Fibroblast of lung (primary cell): ENCODE measurements at regions not wholly inside any gene's neighbourhood (a gene's known extent, or its start where the extent isn't known, plus 50 kb on each side); places are given as distances from the start of the nearest gene placed in this dataset.
A peak's percentile ranks its signal among the peaks of the same experiment; 100 is the strongest.

Experiments
- DNase-seq, 2 donors: peaks; one replicate each; pipeline versions ENCODE4 v3.0.0 to v3.0.0-alpha.2; 2010; ENCODE audit warnings: low read depth in 2 of 2
- H2AFZ ChIP-seq: 2 replicates; pipeline ENCODE4 v1.5.1; 2012; ENCODE audit warnings: low read length, control low read depth, inconsistent platforms
- H3K27ac ChIP-seq: 2 replicates; pipeline ENCODE4 v1.5.1; 2011; ENCODE audit warnings: low read length, control low read depth; ENCODE audit not compliant: insufficient read depth
- H3K27me3 ChIP-seq: 2 replicates; pipeline ENCODE4 v1.5.1; 2011; ENCODE audit warnings: mild to moderate bottlenecking, low read length; ENCODE audit not compliant: control insufficient read depth, insufficient read depth
- H3K36me3 ChIP-seq: 2 replicates; pipeline ENCODE4 v1.5.1; 2011; ENCODE audit warnings: low read length; ENCODE audit not compliant: control insufficient read depth, insufficient read depth
- H3K4me1 ChIP-seq: 2 replicates; pipeline ENCODE4 v1.5.1; 2011; ENCODE audit warnings: low read length; ENCODE audit not compliant: control insufficient read depth, insufficient read depth; ENCODE audit errors: extremely low read depth
- H3K4me2 ChIP-seq: 2 replicates; pipeline ENCODE4 v1.5.1; 2011; ENCODE audit warnings: low read length, control low read depth; ENCODE audit not compliant: insufficient read depth; ENCODE audit errors: extremely low read depth
- H3K4me3 ChIP-seq, 4 experiments: fragments of 200-600 bp in 1 of 4; sonication (generic) in 1 of 4; replicated peaks in 1 of 4; 2 replicates each; pipeline ENCODE4 v1.5.1; 2011 to 2016; ENCODE audit warnings: low read length in 4 of 4, low read depth in 3 of 4, mild to moderate bottlenecking in 3 of 4, control low read depth in 2 of 4, inconsistent platforms in 1 of 4, mixed read lengths in 1 of 4; ENCODE audit not compliant: insufficient read depth in 1 of 4; ENCODE audit errors: control extremely low read depth in 1 of 4
- H3K79me2 ChIP-seq: 2 replicates; pipeline ENCODE4 v1.5.1; 2012; ENCODE audit warnings: mild to moderate bottlenecking, low read length, inconsistent platforms; ENCODE audit not compliant: control insufficient read depth, insufficient read depth
- H3K9ac ChIP-seq: 2 replicates; pipeline ENCODE4 v1.5.1; 2011; ENCODE audit warnings: mild to moderate bottlenecking, low read length, control low read depth; ENCODE audit not compliant: insufficient read depth
- H3K9me3 ChIP-seq: 2 replicates; pipeline ENCODE4 v1.5.1; 2012; ENCODE audit warnings: low read depth, low read length; ENCODE audit not compliant: control insufficient read depth, insufficient read depth
- H4K20me1 ChIP-seq: 2 replicates; pipeline ENCODE4 v1.5.1; 2011; ENCODE audit warnings: low read length; ENCODE audit not compliant: control insufficient read depth, insufficient read depth; ENCODE audit errors: extremely low read depth
- EZH2 ChIP-seq: IDR thresholded peaks from 2 replicates; pipeline ENCODE4 v1.5.1; 2012; ENCODE audit warnings: low read length, control low read depth, mild to moderate bottlenecking; ENCODE audit errors: missing control alignments
- TF ChIP-seq, protein P1 (sequence below), 2 donors: IDR thresholded peaks in 1 of 2; conservative IDR thresholded peaks in 1 of 2; 1 replicate in 1 of 2; 2 replicates in 1 of 2; pipeline ENCODE4 v1.5.1; 2011 to 2012; ENCODE audit warnings: low read length in 2 of 2, control low read depth in 1 of 2, inconsistent platforms in 1 of 2, low read depth in 1 of 2, mild to moderate bottlenecking in 1 of 2

DNA sequence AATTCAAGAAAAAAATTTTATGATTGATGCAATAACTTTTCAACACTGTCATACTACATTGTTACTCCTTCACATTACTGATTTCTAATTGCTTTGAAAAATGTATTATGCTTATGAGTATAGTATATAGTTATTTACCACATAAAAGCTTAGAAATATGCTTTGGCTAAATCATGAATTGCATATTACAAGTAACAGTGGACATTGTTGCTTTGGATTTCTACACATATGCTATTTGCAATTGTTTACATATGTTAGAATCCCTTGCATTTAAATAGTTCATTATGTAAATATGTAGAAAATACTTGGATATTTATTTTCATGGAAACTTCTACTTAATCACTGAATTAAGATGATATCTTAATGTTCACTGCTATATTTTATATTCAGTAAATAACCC, 577.5 kb downstream of the QKI start:
- no peaks in the 10 kb centered on the region for H3K9me3 ChIP-seq
- no peaks in the 10 kb centered on the region for H4K20me1 ChIP-seq
- no peak overlapping the region for H3K27ac ChIP-seq
- no peaks in the 10 kb centered on the region for H3K27me3 ChIP-seq
- H3K79me2 ChIP-seq = no peaks in the 10 kb centered on the region
- no peaks in the 10 kb centered on the region for H3K4me1 ChIP-seq
- no peak overlapping the region for H3K4me2 ChIP-seq
- no peak overlapping the region for H3K4me3 ChIP-seq
- no peak overlapping the region for H3K9ac ChIP-seq
- no peak for DNase-seq
- TF ChIP-seq, protein P1, sequence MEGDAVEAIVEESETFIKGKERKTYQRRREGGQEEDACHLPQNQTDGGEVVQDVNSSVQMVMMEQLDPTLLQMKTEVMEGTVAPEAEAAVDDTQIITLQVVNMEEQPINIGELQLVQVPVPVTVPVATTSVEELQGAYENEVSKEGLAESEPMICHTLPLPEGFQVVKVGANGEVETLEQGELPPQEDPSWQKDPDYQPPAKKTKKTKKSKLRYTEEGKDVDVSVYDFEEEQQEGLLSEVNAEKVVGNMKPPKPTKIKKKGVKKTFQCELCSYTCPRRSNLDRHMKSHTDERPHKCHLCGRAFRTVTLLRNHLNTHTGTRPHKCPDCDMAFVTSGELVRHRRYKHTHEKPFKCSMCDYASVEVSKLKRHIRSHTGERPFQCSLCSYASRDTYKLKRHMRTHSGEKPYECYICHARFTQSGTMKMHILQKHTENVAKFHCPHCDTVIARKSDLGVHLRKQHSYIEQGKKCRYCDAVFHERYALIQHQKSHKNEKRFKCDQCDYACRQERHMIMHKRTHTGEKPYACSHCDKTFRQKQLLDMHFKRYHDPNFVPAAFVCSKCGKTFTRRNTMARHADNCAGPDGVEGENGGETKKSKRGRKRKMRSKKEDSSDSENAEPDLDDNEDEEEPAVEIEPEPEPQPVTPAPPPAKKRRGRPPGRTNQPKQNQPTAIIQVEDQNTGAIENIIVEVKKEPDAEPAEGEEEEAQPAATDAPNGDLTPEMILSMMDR (conservative IDR thresholded peaks at IDR 0.05 in 1 of 2, IDR thresholded peaks at IDR 0.05 in 1 of 2; ENCODE audit: low read depth in 1 of 2, low read length in 2 of 2) = no peak
- no peak for TF ChIP-seq EZH2
- no peaks in the 10 kb centered on the region for H3K36me3 ChIP-seq
- no peak overlapping the region for H2AFZ ChIP-seq

DNA sequence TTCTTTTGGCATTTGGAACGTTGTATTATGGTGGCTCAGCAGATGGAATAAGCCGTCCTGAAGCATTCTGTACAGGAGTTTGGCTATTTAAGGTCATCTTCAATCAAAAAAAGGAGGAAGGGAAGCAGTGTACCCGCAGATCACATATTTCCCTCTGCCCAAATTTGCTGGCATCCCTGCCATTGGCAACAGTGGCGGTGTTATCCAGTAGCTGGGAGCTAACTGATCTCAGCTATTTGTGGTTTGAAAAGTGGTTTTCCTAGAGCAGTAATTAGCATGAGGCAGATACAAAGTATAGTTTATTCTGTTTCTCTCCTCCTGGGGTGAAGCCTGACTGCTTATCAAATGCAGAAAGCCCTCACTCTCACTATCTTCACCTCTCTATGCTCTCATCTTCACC, 576.8 kb downstream of the QKI start:
- peak in 1 of 2 donors; percentile 25 for DNase-seq
- H3K79me2 ChIP-seq = no peaks in the 10 kb centered on the region
- H2AFZ ChIP-seq = no peak overlapping the region
- H3K27me3 ChIP-seq = no peaks in the 10 kb centered on the region
- no peaks in the 10 kb centered on the region for H3K9me3 ChIP-seq
- H3K4me1 ChIP-seq = no peaks in the 10 kb centered on the region
- H3K36me3 ChIP-seq = no peaks in the 10 kb centered on the region
- no peak for TF ChIP-seq EZH2
- TF ChIP-seq, protein P1 (conservative IDR thresholded peaks at IDR 0.05 in 1 of 2, IDR thresholded peaks at IDR 0.05 in 1 of 2; ENCODE audit: low read depth in 1 of 2, low read length in 2 of 2) = no peak
- no peak overlapping the region for H3K27ac ChIP-seq
- no peak overlapping the region for H3K4me3 ChIP-seq
- no peaks in the 10 kb centered on the region for H4K20me1 ChIP-seq
- H3K4me2 ChIP-seq = no peak overlapping the region
- H3K9ac ChIP-seq = no peak overlapping the region

DNA sequence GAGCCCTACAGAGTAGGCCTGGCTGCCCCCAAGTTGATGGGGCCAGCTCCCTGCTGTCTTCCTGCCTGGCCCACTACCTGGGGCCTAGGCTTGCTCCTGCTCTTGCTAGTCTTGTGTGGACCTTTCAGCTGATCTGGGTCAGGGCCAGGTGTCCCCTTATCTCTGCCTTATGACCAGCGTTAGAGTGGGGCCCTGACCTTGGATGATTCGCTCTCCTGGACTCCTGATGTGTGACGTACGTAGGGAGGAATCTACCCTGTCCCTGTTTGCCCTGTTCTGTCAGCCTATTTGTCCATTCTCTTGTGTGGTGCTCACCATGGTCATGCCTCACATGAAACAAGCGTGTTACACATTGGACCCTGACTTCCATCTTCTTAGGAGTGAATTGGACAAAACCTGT, 571.8 kb downstream of the QKI start:
- Histone ChIP-seq H4K20me1 (no peaks in the 10 kb centered on the region), H3K4me3 (no peak overlapping the region), H3K9me3 (no peaks in the 10 kb centered on the region), H3K4me2 (no peak overlapping the region), H3K9ac (no peak overlapping the region), H3K4me1 (no peaks in the 10 kb centered on the region), H2AFZ (no peak overlapping the region), H3K79me2 (no peaks in the 10 kb centered on the region), H3K27ac (no peak overlapping the region), H3K27me3 (no peaks in the 10 kb centered on the region), H3K36me3 (no peaks in the 10 kb centered on the region)
- TF ChIP-seq, protein P1 (conservative IDR thresholded peaks at IDR 0.05 in 1 of 2, IDR thresholded peaks at IDR 0.05 in 1 of 2; ENCODE audit: low read depth in 1 of 2, low read length in 2 of 2) = no peak
- TF ChIP-seq EZH2 = no peak
- peak; percentile 17 to 76 for DNase-seq
